Colonic mucosa (tissue), 4 donors: ENCODE measurements at regions not wholly inside any gene's neighbourhood (a gene's known extent, or its start where the extent isn't known, plus 50 kb on each side); places are given as distances from the start of the nearest gene placed in this dataset.

ENCODE experiments used
- DNase-seq: peaks from one replicate; pipeline ENCODE4 v3.0.0-alpha.2; 2020
- H3K27ac ChIP-seq: fragments of 200-600 bp; one replicate; pipeline ENCODE4 v1.8.0; 2021
- H3K27me3 ChIP-seq: fragments of 200-600 bp; one replicate; pipeline ENCODE4 v1.8.0; 2021
- H3K36me3 ChIP-seq: fragments of 200-600 bp; one replicate; pipeline ENCODE4 v1.8.0; 2021
- H3K4me1 ChIP-seq: fragments of 200-600 bp; one replicate; pipeline ENCODE4 v1.8.0; 2021; ENCODE audit warnings: mild to moderate bottlenecking
- H3K4me3 ChIP-seq: fragments of 200-600 bp; one replicate; pipeline ENCODE4 v1.8.0; 2021
- H3K9ac ChIP-seq, 2 donors: one replicate each; pipeline ENCODE4 v1.7.0; 2013; ENCODE audit warnings: control low read depth in 2 of 2, low read depth in 2 of 2, low read length in 2 of 2
- H3K9me3 ChIP-seq: fragments of 200-600 bp; one replicate; pipeline ENCODE4 v1.8.0; 2021
- intact Hi-C: fragments of 100-400 bp; cut with DNase I; formaldehyde crosslinking; loops from one replicate; pipeline ENCODE4 v1.14.1; 2022
- TF ChIP-seq, protein P1 (sequence below): fragments of 200-600 bp; IDR thresholded peaks from one replicate; pipeline ENCODE4 v1.8.0; 2022; ENCODE audit warnings: antibody characterized with exemption, mild to moderate bottlenecking
- donor health status: healthy.
- donor health status: DM: no; HTN: no; CAD: no.
- donor health status: DM: no; HTN: no; CAD: no.

DNA sequence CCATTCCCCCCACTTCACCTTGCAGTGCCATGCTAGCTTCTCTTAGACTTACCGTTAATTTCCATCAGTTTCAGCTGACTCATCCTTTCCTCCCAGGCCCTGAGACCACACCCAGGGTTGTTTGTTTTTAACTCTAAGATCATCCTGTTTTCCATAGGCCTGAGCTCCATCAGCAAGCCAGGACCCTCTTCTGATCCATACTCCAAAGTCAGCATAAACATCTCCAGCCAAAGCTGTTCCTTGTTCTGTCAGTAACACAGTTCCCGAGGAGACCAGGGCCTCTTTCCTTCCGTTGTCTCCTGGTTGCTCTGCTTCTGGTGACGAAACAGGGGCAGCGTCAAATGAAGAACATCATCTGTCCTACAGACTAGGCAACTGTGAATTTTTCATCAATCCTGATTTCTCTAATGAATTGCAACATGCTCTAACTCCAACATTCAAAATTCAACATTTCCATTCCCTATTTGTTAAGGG, 83.8 kb upstream of the HNF1B start:
- TF ChIP-seq, protein P1, sequence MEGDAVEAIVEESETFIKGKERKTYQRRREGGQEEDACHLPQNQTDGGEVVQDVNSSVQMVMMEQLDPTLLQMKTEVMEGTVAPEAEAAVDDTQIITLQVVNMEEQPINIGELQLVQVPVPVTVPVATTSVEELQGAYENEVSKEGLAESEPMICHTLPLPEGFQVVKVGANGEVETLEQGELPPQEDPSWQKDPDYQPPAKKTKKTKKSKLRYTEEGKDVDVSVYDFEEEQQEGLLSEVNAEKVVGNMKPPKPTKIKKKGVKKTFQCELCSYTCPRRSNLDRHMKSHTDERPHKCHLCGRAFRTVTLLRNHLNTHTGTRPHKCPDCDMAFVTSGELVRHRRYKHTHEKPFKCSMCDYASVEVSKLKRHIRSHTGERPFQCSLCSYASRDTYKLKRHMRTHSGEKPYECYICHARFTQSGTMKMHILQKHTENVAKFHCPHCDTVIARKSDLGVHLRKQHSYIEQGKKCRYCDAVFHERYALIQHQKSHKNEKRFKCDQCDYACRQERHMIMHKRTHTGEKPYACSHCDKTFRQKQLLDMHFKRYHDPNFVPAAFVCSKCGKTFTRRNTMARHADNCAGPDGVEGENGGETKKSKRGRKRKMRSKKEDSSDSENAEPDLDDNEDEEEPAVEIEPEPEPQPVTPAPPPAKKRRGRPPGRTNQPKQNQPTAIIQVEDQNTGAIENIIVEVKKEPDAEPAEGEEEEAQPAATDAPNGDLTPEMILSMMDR = no peak
- H3K4me1 ChIP-seq = no peaks in the 10 kb centered on the region
- no peaks in the 10 kb centered on the region for H3K36me3 ChIP-seq
- H3K27me3 ChIP-seq = no peaks in the 10 kb centered on the region
- intact Hi-C loops = no loop called here
- no peak overlapping the region for H3K4me3 ChIP-seq
- no peak overlapping the region for H3K27ac ChIP-seq
- H3K9me3 ChIP-seq = no peaks in the 10 kb centered on the region
- DNase-seq = no peak
- H3K9ac ChIP-seq = no peak overlapping the region

DNA sequence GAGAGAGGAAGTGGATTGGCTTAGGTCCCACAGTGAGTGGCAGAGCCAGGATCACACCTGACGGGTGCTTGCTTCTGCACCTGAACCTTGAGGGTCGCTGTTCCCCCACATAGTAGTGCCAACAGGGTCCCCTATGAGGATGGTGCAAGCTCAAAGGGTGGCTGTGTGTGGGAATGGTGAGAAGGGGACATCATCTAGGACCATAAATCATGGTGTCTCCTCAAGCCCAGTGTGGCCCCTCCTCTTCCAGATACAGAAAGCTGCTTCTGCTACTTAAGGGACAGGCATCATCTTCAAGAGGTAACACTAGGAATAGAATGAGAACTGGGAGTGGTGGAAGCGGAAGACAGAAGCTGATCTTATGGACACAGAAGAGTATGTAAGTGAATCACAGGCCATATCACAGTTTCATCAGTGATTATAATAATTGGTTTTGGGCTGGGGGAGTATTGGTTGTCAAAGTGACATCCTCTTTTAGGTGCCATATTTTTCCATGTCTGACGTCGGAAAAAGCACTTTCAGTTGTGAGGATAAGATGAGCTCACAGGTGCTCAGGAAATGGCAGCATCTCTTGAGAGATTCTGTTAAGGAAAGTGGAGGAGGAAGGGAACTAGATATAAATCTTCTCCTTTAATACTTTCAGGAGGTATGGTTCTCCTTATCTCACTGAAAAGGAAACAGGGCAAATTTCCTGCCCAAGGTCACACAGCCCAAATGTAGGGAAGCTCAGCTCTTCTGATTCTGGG, 83.2 kb upstream of the HNF1B start:
- Histone ChIP-seq H3K4me1 (no peaks in the 10 kb centered on the region), H3K9ac (no peak overlapping the region), H3K27ac (no peak overlapping the region), H3K4me3 (no peak overlapping the region), H3K9me3 (no peaks in the 10 kb centered on the region), H3K36me3 (no peaks in the 10 kb centered on the region), H3K27me3 (no peaks in the 10 kb centered on the region)
- TF ChIP-seq, protein P1 = no peak
- intact Hi-C loops = no loop called here
- DNase-seq = no peak

DNA sequence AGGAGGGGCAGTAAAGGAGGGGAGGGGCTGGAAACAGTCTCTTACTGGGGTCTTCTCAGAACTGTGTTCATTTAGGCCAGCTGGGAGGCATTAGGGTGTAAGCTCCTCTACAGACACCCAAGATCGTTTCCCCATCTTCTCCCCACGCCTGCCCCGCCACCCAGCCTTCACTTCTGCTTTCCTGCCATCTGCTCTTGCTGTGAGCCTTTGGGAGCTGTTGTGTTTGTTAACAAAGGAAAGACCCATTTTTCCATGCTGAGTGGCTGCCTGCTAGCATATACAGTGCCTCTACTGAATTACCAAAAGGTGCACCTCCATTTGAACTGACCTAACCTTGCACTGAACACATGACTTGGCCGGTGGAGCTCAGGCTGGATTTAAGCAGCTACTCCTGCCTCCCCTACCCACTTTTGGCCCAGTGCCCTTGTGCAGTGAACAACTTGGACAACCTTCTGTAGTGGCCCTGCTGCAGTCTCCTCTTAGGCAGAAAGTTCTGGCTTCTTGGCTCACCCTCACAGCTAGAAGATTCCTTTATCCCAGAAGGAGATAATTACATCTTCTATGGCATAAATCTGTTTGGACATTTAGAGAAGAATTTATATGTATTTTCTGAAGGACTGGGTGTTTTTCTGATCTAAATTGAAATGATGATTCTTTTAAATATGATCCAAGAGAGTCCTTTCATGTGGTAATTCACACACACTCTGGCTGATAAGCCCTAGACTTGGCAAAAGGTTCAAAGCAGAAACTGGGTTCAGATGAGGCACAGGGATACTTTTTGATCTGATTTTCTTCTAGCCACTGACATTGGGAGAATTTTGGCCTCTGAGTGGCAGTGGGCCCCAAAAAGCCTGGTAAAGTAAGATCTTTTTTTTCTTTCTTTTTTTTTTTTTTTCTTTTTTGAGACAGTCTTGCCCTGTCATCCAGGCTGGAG, 81.9 kb upstream of the HNF1B start:
- Histone ChIP-seq H3K9me3 (no peaks in the 10 kb centered on the region), H3K27me3 (no peaks in the 10 kb centered on the region), H3K4me1 (no peaks in the 10 kb centered on the region), H3K27ac (no peak overlapping the region), H3K9ac (no peak overlapping the region), H3K36me3 (no peaks in the 10 kb centered on the region), H3K4me3 (no peak overlapping the region)
- intact Hi-C loops = no loop called here
- no peak for DNase-seq
- TF ChIP-seq, protein P1 = no peak

DNA sequence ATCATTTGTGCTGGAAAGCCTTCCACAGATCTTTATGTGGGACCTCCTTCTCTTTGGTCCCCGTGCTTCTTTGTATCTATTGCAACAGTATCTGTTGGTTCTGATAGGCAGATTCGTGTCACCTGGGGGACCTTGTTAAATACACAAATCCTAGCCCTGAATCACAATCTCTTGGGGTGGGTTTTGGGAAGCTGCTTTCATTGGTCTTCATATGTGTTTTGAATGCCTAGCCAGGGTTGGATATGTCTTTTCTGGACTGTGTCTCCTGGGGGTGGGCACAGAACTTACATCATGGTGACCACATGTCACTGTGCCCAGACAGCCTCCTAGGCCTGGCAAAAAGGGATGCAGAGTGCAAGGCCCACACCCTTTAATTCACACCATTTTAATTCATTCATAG, 81.0 kb upstream of the HNF1B start:
- no peak for DNase-seq
- no peaks in the 10 kb centered on the region for H3K4me1 ChIP-seq
- no peaks in the 10 kb centered on the region for H3K36me3 ChIP-seq
- no peak overlapping the region for H3K4me3 ChIP-seq
- H3K9me3 ChIP-seq = no peaks in the 10 kb centered on the region
- TF ChIP-seq, protein P1 = no peak
- no peak overlapping the region for H3K27ac ChIP-seq
- H3K9ac ChIP-seq = no peak overlapping the region
- no peaks in the 10 kb centered on the region for H3K27me3 ChIP-seq
- intact Hi-C loops = no loop called here

DNA sequence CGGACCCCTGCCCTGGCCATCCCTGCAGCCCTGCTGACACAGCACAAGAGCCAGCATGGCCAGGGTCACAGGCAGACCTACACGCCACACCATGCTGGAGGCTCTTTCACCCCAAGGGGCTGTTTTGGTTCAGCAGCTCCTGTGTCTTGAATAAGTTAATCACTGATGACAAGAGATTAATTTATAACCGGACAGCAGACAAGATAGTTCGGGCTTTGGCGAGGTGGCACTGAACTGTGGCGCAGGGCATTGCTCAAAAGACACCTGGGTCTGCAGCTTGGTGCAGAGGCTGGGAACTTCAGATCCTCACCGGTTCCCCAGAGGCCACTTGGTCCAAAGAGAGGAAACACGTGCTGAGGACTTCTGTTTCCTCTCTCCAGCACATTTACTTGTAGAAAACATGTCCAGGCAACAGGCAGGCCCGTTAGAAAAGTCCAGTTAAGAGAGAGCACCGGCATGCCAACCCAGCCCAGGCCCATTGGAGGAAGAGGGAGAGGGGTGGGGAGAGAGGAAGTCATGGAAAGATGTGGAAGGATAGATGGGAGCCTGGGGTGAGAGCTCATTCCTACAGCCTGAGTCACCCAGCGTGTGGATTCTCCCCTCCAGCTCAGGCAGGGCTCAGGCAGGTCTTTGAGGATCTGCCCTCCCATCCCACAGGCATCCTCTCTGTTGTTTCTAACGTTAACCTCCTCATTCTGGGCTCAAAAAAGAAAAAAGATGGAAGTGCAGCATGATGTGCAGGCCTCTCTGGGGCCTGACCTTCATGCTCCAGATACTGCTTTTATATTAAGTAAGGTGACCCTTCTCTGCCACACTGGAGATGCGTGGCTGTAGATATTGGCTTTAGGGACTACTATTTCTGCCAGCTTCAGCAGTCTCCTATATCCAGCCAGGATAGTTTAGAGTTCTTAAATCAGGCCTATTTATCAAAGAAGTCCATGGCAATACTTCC, 80.0 kb upstream of the HNF1B start:
- H3K9me3 ChIP-seq = no peaks in the 10 kb centered on the region
- H3K27me3 ChIP-seq = no peaks in the 10 kb centered on the region
- H3K4me1 ChIP-seq = no peaks in the 10 kb centered on the region
- H3K4me3 ChIP-seq = no peak overlapping the region
- no peak overlapping the region for H3K27ac ChIP-seq
- DNase-seq = no peak
- intact Hi-C loops = no loop called here
- TF ChIP-seq, protein P1 = no peak
- H3K9ac ChIP-seq = no peak overlapping the region
- no peaks in the 10 kb centered on the region for H3K36me3 ChIP-seq
